Colonic mucosa (tissue), 4 donors: ENCODE measurements at regions not wholly inside any gene's neighbourhood (a gene's known extent, or its start where the extent isn't known, plus 50 kb on each side); places are given as distances from the start of the nearest gene placed in this dataset.

ENCODE experiments used
- DNase-seq: peaks from one replicate; pipeline ENCODE4 v3.0.0-alpha.2; 2020
- H3K27ac ChIP-seq: fragments of 200-600 bp; one replicate; pipeline ENCODE4 v1.8.0; 2021
- H3K27me3 ChIP-seq: fragments of 200-600 bp; one replicate; pipeline ENCODE4 v1.8.0; 2021
- H3K36me3 ChIP-seq: fragments of 200-600 bp; one replicate; pipeline ENCODE4 v1.8.0; 2021
- H3K4me1 ChIP-seq: fragments of 200-600 bp; one replicate; pipeline ENCODE4 v1.8.0; 2021; ENCODE audit warnings: mild to moderate bottlenecking
- H3K4me3 ChIP-seq: fragments of 200-600 bp; one replicate; pipeline ENCODE4 v1.8.0; 2021
- H3K9ac ChIP-seq, 2 donors: one replicate each; pipeline ENCODE4 v1.7.0; 2013; ENCODE audit warnings: control low read depth in 2 of 2, low read depth in 2 of 2, low read length in 2 of 2
- H3K9me3 ChIP-seq: fragments of 200-600 bp; one replicate; pipeline ENCODE4 v1.8.0; 2021
- intact Hi-C: fragments of 100-400 bp; cut with DNase I; formaldehyde crosslinking; loops from one replicate; pipeline ENCODE4 v1.14.1; 2022
- TF ChIP-seq, protein P1 (sequence below): fragments of 200-600 bp; IDR thresholded peaks from one replicate; pipeline ENCODE4 v1.8.0; 2022; ENCODE audit warnings: antibody characterized with exemption, mild to moderate bottlenecking
- donor health status: healthy.
- donor health status: DM: no; HTN: no; CAD: no.
- donor health status: DM: no; HTN: no; CAD: no.

DNA sequence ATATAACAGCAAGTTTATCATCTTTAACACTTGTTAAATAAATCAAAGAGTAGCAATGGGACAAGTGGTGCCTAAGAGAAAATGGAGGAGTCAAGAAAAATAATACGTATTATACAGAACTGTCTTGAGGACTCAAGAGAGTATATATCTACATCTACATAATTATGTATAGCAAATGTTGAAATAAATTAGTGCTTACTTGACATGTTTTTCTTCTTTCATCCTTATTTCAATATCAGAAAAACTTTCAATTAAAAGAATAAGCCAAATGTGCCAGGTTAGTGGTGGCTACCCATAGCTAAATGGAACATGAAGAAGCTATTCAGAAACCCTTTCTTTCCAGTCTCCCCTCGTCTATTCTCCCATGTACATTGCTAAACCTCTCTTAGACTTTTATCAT lies 267.3 kb upstream of the SPOPL start:
- H3K4me3 ChIP-seq, result no peak overlapping the region
- no peak overlapping the region for H3K9ac ChIP-seq
- DNase-seq, result no peak
- TF ChIP-seq, protein P1, sequence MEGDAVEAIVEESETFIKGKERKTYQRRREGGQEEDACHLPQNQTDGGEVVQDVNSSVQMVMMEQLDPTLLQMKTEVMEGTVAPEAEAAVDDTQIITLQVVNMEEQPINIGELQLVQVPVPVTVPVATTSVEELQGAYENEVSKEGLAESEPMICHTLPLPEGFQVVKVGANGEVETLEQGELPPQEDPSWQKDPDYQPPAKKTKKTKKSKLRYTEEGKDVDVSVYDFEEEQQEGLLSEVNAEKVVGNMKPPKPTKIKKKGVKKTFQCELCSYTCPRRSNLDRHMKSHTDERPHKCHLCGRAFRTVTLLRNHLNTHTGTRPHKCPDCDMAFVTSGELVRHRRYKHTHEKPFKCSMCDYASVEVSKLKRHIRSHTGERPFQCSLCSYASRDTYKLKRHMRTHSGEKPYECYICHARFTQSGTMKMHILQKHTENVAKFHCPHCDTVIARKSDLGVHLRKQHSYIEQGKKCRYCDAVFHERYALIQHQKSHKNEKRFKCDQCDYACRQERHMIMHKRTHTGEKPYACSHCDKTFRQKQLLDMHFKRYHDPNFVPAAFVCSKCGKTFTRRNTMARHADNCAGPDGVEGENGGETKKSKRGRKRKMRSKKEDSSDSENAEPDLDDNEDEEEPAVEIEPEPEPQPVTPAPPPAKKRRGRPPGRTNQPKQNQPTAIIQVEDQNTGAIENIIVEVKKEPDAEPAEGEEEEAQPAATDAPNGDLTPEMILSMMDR, result no peak
- intact Hi-C loops, result no loop called here
- no peaks in the 10 kb centered on the region for H3K27me3 ChIP-seq
- H3K4me1 ChIP-seq, result no peaks in the 10 kb centered on the region
- no peak overlapping the region for H3K27ac ChIP-seq
- no peaks in the 10 kb centered on the region for H3K36me3 ChIP-seq
- H3K9me3 ChIP-seq, result no peaks in the 10 kb centered on the region

DNA sequence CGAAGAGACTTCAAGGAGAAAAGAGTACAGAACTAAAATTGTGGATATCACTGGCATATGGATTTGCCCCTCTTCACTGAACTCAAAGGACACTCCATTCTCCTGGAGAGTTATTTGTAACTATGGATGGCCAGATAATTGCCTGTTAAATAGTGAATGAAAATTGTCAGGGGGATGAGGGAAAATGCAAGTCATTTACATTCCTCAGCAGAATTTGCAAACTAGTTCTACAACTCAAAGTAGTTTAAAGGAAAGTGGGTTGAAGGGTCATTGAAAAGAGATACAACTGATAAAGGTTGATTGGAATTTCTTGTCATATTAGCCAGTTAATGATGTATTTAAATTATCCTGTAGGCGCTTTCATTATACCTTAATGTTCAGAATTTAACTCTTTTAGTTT lies 266.5 kb upstream of the SPOPL start:
- H3K27ac ChIP-seq, result no peak overlapping the region
- H3K4me3 ChIP-seq, result no peak overlapping the region
- no peaks in the 10 kb centered on the region for H3K9me3 ChIP-seq
- DNase-seq, result no peak
- H3K36me3 ChIP-seq, result no peaks in the 10 kb centered on the region
- no peak overlapping the region for H3K9ac ChIP-seq
- no peaks in the 10 kb centered on the region for H3K27me3 ChIP-seq
- intact Hi-C loops, result no loop called here
- no peaks in the 10 kb centered on the region for H3K4me1 ChIP-seq
- TF ChIP-seq, protein P1, result no peak

DNA sequence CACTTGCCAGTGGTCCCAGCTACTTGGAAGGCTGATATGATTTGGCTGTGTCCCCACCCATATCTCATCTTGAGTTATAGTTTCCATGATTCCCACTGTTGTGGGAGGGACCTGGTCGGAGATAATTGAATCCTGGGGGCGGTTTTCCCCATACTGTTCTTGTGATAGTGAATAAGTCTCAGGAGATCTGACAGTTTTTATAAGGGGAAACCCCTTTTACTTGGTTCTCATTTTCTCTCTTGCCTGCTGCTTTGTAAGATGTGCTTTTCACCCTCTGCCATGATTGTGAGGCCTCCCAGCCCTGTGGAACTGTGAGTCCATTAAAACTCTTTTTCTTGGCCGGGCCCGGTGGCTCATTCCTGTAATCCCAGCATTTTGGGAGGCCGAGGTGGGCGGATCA lies 265.4 kb upstream of the SPOPL start:
- DNase-seq, result no peak
- Histone ChIP-seq H3K4me1 (no peaks in the 10 kb centered on the region), H3K27me3 (no peaks in the 10 kb centered on the region), H3K36me3 (no peaks in the 10 kb centered on the region), H3K9me3 (no peaks in the 10 kb centered on the region), H3K9ac (no peak overlapping the region), H3K4me3 (no peak overlapping the region), H3K27ac (no peak overlapping the region)
- TF ChIP-seq, protein P1, result no peak
- intact Hi-C loops, result no loop called here

DNA sequence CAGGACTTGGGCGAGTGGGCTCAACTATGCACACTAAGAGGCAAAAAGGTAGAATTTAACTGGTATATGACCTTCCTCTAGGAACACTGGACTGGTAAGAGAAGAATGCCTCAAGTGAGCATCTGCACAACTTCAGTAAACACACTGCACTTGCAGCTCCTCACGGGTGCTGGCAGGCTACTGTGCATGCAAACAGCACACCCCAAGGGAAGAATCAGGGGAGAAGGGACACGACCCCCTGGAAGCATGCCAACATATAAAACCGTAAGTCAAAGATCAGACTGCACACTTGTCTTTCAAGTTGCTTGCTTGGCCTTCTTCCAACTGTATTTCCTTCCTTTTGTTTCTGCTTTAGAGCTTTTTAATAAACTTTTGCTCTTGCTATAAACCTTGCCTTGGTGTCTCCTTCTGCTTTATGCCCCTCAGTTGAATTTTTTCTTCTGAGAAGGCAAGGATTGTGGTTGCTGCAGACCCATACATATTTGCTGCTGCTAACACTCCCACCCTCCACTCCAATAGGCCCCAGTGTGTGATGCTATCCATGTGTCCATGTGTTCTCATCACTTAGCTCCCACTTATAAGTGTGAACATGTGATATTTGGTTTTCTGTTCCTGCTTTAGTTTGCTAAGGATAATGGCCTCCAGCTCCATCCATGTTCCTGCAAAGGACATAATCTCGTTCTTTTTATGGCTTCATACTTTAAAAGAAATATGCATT lies 263.7 kb upstream of the SPOPL start:
- intact Hi-C loops, result no loop called here
- Histone ChIP-seq H3K4me1 (no peaks in the 10 kb centered on the region), H3K4me3 (no peak overlapping the region), H3K27me3 (no peaks in the 10 kb centered on the region), H3K27ac (no peak overlapping the region), H3K9me3 (no peaks in the 10 kb centered on the region), H3K36me3 (no peaks in the 10 kb centered on the region), H3K9ac (no peak overlapping the region)
- DNase-seq, result no peak
- TF ChIP-seq, protein P1, result no peak

DNA sequence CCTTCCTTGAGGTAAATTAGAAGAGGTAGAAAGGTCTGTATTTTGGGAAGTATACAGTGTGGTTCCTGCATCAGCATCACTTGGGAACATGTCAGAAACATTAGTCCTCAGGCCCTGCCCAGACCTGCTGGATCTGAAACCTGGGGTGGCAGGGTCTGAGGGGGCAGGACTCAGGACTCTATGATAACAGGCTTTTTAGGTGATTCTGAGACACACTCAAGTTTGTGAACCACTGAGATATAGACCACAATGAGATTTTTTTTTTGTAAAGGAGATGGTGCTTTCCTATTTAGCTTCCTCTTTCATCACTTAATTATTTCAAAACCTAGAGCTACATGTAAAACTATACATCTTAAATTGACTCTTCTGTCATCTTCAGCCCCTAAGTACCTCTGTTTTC lies 262.7 kb upstream of the SPOPL start:
- intact Hi-C loops, result no loop called here
- no peaks in the 10 kb centered on the region for H3K4me1 ChIP-seq
- no peaks in the 10 kb centered on the region for H3K27me3 ChIP-seq
- no peak overlapping the region for H3K27ac ChIP-seq
- no peak for DNase-seq
- H3K9me3 ChIP-seq, result no peaks in the 10 kb centered on the region
- H3K36me3 ChIP-seq, result no peaks in the 10 kb centered on the region
- no peak overlapping the region for H3K9ac ChIP-seq
- TF ChIP-seq, protein P1, result no peak
- no peak overlapping the region for H3K4me3 ChIP-seq
